WTC11 (cell line): ENCODE measurements at regions not wholly inside any gene's neighbourhood (a gene's known extent, or its start where the extent isn't known, plus 50 kb on each side); places are given as distances from the start of the nearest gene placed in this dataset.

Source experiments
- ATAC-seq: fragments of 200-7000 bp; cut with Tn5 transposase; 2 replicates; pipeline ENCODE4 v1.10.0; 2021; ENCODE audit warnings: mild to moderate bottlenecking, moderate library complexity
- CTCF ChIA-PET: fragments of 300-600 bp; sonication (Branson Sonifier 250); formaldehyde crosslinking; loops from one replicate; lab custom pipeline; 2021; ENCODE audit warnings: antibody characterized with exemption; lab: Charles Lee
- POLR2A ChIA-PET: fragments of 350-600 bp; sonication (Branson Sonifier 250); formaldehyde crosslinking; loops from one replicate; lab custom pipeline; 2021; ENCODE audit warnings: antibody characterized with exemption; lab: Charles Lee
- DNase-seq: peaks from one replicate; pipeline ENCODE4 v3.0.0; 2021; ENCODE audit warnings: low spot score
- H3K27ac Mint-ChIP-seq: 2 replicates; pipeline ENCODE4 v1.8.0; 2021; ENCODE audit warnings: mixed read lengths
- H3K27me3 Mint-ChIP-seq: 2 replicates; pipeline ENCODE4 v1.8.0; 2021; ENCODE audit warnings: low read depth, mild to moderate bottlenecking, moderate library complexity, mixed read lengths
- H3K36me3 Mint-ChIP-seq: 2 replicates; pipeline ENCODE4 v1.8.0; 2021; ENCODE audit warnings: mixed read lengths
- H3K4me1 Mint-ChIP-seq: 2 replicates; pipeline ENCODE4 v1.8.0; 2022; ENCODE audit warnings: mixed read lengths
- H3K4me3 Mint-ChIP-seq: 2 replicates; pipeline ENCODE4 v1.8.0; 2021; ENCODE audit warnings: mild to moderate bottlenecking, moderate library complexity, mixed read lengths
- H3K9me3 Mint-ChIP-seq: 2 replicates; pipeline ENCODE4 v1.8.0; 2021; ENCODE audit warnings: mixed read lengths
- ATF6 ChIP-seq: sonication (generic); formaldehyde crosslinking; IDR thresholded peaks from 2 replicates; pipeline ENCODE4 v1.8.1; 2023; ENCODE audit warnings: mild to moderate bottlenecking, missing genetic modification reagents
- CBFB ChIP-seq: sonication (generic); formaldehyde crosslinking; IDR thresholded peaks from 2 replicates; pipeline ENCODE4 v1.8.1; 2022; ENCODE audit warnings: mild to moderate bottlenecking, low read depth, missing genetic modification reagents
- E2F5 ChIP-seq: sonication (generic); formaldehyde crosslinking; IDR thresholded peaks from 2 replicates; pipeline ENCODE4 v1.8.1; 2022; ENCODE audit warnings: mild to moderate bottlenecking, moderate library complexity, missing genetic modification reagents
- ETV6 ChIP-seq: sonication (generic); formaldehyde crosslinking; IDR thresholded peaks from 2 replicates; pipeline ENCODE4 v1.8.1; 2022; ENCODE audit warnings: mild to moderate bottlenecking, missing genetic modification reagents
- FOXJ3 ChIP-seq: sonication (generic); formaldehyde crosslinking; IDR thresholded peaks from 2 replicates; pipeline ENCODE4 v1.9.0; 2021; ENCODE audit warnings: missing genetic modification reagents, mild to moderate bottlenecking, borderline replicate concordance
- KAT7 ChIP-seq: sonication (generic); formaldehyde crosslinking; IDR thresholded peaks from 2 replicates; pipeline ENCODE4 v1.8.1; 2023; ENCODE audit warnings: missing genetic modification reagents, mild to moderate bottlenecking, borderline replicate concordance
- MXD4 ChIP-seq: fragments of 250-450 bp; sonication (Bioruptor Pico); IDR thresholded peaks from 2 replicates; pipeline ENCODE4 v1.8.0; 2021; ENCODE audit warnings: mild to moderate bottlenecking, moderate library complexity, borderline replicate concordance
- NR2C2 ChIP-seq: sonication (generic); formaldehyde crosslinking; IDR thresholded peaks from 2 replicates; pipeline ENCODE4 v1.8.0; 2022; ENCODE audit warnings: mild to moderate bottlenecking, missing genetic modification reagents
- RORB ChIP-seq: fragments of 250-450 bp; sonication (Bioruptor Pico); IDR thresholded peaks from 2 replicates; pipeline ENCODE4 v1.9.0; 2021; ENCODE audit warnings: mild to moderate bottlenecking
- SMAD3 ChIP-seq: sonication (generic); formaldehyde crosslinking; IDR thresholded peaks from 2 replicates; pipeline ENCODE4 v1.8.0; 2022; ENCODE audit warnings: missing genetic modification reagents, mild to moderate bottlenecking, borderline replicate concordance
- SOX15 ChIP-seq: fragments of 250-450 bp; sonication (Bioruptor Pico); IDR thresholded peaks from 2 replicates; pipeline ENCODE4 v1.9.0; 2021; ENCODE audit warnings: mild to moderate bottlenecking
- TEAD1 ChIP-seq: sonication (generic); formaldehyde crosslinking; IDR thresholded peaks from 2 replicates; pipeline ENCODE4 v1.8.0; 2022; ENCODE audit warnings: mild to moderate bottlenecking, missing genetic modification reagents
- USF1 ChIP-seq: sonication (generic); formaldehyde crosslinking; IDR thresholded peaks from 2 replicates; pipeline ENCODE4 v1.8.0; 2022; ENCODE audit warnings: mild to moderate bottlenecking, missing genetic modification reagents
- ZBTB43 ChIP-seq: sonication (generic); formaldehyde crosslinking; IDR thresholded peaks from 2 replicates; pipeline ENCODE4 v1.8.1; 2023; ENCODE audit warnings: mild to moderate bottlenecking, missing genetic modification reagents
- ZNF138 ChIP-seq: sonication (generic); formaldehyde crosslinking; conservative IDR thresholded peaks from 2 replicates; pipeline ENCODE4 v1.8.1; 2022; ENCODE audit warnings: mild to moderate bottlenecking, moderate library complexity, missing genetic modification reagents
- ZNF317 ChIP-seq: sonication (generic); formaldehyde crosslinking; IDR thresholded peaks from 2 replicates; pipeline ENCODE4 v1.8.1; 2023; ENCODE audit warnings: low read depth, mild to moderate bottlenecking, moderate library complexity, missing genetic modification reagents, borderline replicate concordance
- TF ChIP-seq, protein P1 (sequence below): sonication (generic); formaldehyde crosslinking; IDR thresholded peaks from 2 replicates; pipeline ENCODE4 v1.8.0; 2023; ENCODE audit warnings: missing genetic modification reagents, mild to moderate bottlenecking, borderline replicate concordance
- TF ChIP-seq, protein P2 (sequence below): sonication (generic); formaldehyde crosslinking; IDR thresholded peaks from 2 replicates; pipeline ENCODE4 v1.8.0; 2022; ENCODE audit warnings: mild to moderate bottlenecking, missing genetic modification reagents
- TF ChIP-seq, protein P3 (sequence below): sonication (generic); formaldehyde crosslinking; IDR thresholded peaks from 2 replicates; pipeline ENCODE4 v1.8.0; 2022; ENCODE audit warnings: mild to moderate bottlenecking, missing genetic modification reagents

DNA sequence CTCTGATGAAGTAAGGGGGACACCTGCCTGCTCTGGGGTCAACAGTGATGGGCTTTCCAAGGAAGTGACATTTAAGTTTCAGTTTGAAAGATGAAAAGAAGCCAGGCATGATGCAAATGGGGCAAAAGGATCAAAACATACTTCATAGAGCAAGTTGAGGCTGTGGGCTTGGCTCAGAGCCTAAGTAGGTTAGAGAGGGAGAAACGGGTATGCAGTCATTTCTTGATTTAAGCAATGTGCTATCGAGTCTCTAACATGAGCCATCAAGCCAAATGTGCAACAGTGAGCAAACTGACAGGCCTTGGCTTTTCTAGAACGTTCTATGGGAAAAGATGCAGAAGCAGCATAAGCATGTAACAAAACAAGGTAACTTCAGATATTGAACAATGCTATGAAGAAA, 80.6 kb downstream of the ADRB2 start:
- ChIA-PET CTCF (interaction anchor here (1.0 kb wide), 1 partner anchor 129 kb away, joined by 3 read pairs; no protein-coding TSS in a partner anchor), POLR2A (no interaction called here)
- ATAC-seq (no peak), DNase-seq (no peak)
- Mint-ChIP-seq H3K36me3 (no peaks in the 10 kb centered on the region), H3K4me1 (peaks cover 21% of the 10 kb centered on the region), H3K9me3 (no peaks in the 10 kb centered on the region), H3K4me3 (no peak overlapping the region), H3K27me3 (peaks cover 3% of the 10 kb centered on the region; the same call in 1 of the 2 replicates), H3K27ac (no peak overlapping the region)
- TF ChIP-seq ZBTB43 (CRISPR knock-in tag) (no peak), CBFB (CRISPR knock-in tag) (no peak), ATF6 (CRISPR knock-in tag) (no peak), RORB (CRISPR knock-in tag) (no peak), TEAD1 (CRISPR knock-in tag) (no peak), SMAD3 (no peak), KAT7 (CRISPR knock-in tag) (no peak), ZNF317 (CRISPR knock-in tag) (no peak), MXD4 (CRISPR knock-in tag) (no peak), FOXJ3 (CRISPR knock-in tag) (no peak), E2F5 (CRISPR knock-in tag) (no peak), ETV6 (no peak), SOX15 (CRISPR knock-in tag) (no peak), ZNF138 (CRISPR knock-in tag) (no peak)
- TF ChIP-seq, protein P1, sequence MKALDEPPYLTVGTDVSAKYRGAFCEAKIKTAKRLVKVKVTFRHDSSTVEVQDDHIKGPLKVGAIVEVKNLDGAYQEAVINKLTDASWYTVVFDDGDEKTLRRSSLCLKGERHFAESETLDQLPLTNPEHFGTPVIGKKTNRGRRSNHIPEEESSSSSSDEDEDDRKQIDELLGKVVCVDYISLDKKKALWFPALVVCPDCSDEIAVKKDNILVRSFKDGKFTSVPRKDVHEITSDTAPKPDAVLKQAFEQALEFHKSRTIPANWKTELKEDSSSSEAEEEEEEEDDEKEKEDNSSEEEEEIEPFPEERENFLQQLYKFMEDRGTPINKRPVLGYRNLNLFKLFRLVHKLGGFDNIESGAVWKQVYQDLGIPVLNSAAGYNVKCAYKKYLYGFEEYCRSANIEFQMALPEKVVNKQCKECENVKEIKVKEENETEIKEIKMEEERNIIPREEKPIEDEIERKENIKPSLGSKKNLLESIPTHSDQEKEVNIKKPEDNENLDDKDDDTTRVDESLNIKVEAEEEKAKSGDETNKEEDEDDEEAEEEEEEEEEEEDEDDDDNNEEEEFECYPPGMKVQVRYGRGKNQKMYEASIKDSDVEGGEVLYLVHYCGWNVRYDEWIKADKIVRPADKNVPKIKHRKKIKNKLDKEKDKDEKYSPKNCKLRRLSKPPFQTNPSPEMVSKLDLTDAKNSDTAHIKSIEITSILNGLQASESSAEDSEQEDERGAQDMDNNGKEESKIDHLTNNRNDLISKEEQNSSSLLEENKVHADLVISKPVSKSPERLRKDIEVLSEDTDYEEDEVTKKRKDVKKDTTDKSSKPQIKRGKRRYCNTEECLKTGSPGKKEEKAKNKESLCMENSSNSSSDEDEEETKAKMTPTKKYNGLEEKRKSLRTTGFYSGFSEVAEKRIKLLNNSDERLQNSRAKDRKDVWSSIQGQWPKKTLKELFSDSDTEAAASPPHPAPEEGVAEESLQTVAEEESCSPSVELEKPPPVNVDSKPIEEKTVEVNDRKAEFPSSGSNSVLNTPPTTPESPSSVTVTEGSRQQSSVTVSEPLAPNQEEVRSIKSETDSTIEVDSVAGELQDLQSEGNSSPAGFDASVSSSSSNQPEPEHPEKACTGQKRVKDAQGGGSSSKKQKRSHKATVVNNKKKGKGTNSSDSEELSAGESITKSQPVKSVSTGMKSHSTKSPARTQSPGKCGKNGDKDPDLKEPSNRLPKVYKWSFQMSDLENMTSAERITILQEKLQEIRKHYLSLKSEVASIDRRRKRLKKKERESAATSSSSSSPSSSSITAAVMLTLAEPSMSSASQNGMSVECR (CRISPR knock-in tag), result no peak

GRCh38 chr5:148909040-148909439, 82.6 kb downstream of the ADRB2 start:
- Mint-ChIP-seq H3K27ac (no peak overlapping the region), H3K27me3 (peaks cover 3% of the 10 kb centered on the region; the same call in 1 of the 2 replicates), H3K36me3 (no peaks in the 10 kb centered on the region), H3K9me3 (no peaks in the 10 kb centered on the region), H3K4me1 (peaks cover 35% of the 10 kb centered on the region), H3K4me3 (no peak overlapping the region)
- DNase-seq, result no peak
- no peak for ATAC-seq
- POLR2A ChIA-PET, result no interaction called here
- CTCF ChIA-PET, result interaction anchor here (1.1 kb wide), 1 partner anchor 49 kb away, joined by 4 read pairs; no protein-coding TSS in a partner anchor
- no peak for TF ChIP-seq NR2C2 (CRISPR knock-in tag)
- TF ChIP-seq, protein P2, sequence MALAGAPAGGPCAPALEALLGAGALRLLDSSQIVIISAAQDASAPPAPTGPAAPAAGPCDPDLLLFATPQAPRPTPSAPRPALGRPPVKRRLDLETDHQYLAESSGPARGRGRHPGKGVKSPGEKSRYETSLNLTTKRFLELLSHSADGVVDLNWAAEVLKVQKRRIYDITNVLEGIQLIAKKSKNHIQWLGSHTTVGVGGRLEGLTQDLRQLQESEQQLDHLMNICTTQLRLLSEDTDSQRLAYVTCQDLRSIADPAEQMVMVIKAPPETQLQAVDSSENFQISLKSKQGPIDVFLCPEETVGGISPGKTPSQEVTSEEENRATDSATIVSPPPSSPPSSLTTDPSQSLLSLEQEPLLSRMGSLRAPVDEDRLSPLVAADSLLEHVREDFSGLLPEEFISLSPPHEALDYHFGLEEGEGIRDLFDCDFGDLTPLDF (CRISPR knock-in tag), result no peak
- no peak for TF ChIP-seq USF1
- no peak for TF ChIP-seq ZBTB43 (CRISPR knock-in tag)
- no peak for TF ChIP-seq KAT7 (CRISPR knock-in tag)
- TF ChIP-seq, protein P3, sequence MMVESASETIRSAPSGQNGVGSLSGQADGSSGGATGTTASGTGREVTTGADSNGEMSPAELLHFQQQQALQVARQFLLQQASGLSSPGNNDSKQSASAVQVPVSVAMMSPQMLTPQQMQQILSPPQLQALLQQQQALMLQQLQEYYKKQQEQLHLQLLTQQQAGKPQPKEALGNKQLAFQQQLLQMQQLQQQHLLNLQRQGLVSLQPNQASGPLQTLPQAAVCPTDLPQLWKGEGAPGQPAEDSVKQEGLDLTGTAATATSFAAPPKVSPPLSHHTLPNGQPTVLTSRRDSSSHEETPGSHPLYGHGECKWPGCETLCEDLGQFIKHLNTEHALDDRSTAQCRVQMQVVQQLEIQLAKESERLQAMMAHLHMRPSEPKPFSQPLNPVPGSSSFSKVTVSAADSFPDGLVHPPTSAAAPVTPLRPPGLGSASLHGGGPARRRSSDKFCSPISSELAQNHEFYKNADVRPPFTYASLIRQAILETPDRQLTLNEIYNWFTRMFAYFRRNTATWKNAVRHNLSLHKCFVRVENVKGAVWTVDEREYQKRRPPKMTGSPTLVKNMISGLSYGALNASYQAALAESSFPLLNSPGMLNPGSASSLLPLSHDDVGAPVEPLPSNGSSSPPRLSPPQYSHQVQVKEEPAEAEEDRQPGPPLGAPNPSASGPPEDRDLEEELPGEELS (CRISPR knock-in tag), result no peak
